H1 (cell line): ENCODE measurements at regions not wholly inside any gene's neighbourhood (a gene's known extent, or its start where the extent isn't known, plus 50 kb on each side); places are given as distances from the start of the nearest gene placed in this dataset.

Source experiments
- CTCF ChIA-PET: fragments of 300-600 bp; sonication (Branson Sonifier 250); formaldehyde crosslinking; loops from one replicate; lab custom pipeline; 2021; ENCODE audit not compliant: partially characterized antibody; lab: Charles Lee
- POLR2A ChIA-PET: fragments of 300-600 bp; sonication (Branson Sonifier 250); formaldehyde crosslinking; loops from one replicate; lab custom pipeline; 2021; ENCODE audit warnings: inconsistent platforms; ENCODE audit not compliant: partially characterized antibody; lab: Charles Lee
- DNase-seq, 2 experiments: peaks; one replicate each; pipeline versions ENCODE4 v3.0.0 to v3.0.0-alpha.2; 2010 to 2022; ENCODE audit warnings: low spot score in 2 of 2, low read depth in 1 of 2, mixed read lengths in 1 of 2
- FAIRE-seq: peaks from 2 replicates; lab custom pipeline; 2011; peaks lifted over from hg19 to GRCh38; lab: Jason Lieb, UNC
- H2AFZ ChIP-seq: 2 replicates; pipeline ENCODE4 v1.8.1; 2012; ENCODE audit warnings: low read length, inconsistent platforms
- H2AK5ac ChIP-seq: 2 replicates; pipeline ENCODE4 v1.6.1; 2013; ENCODE audit warnings: low read depth, low read length
- H2BK120ac ChIP-seq: replicated peaks from 2 replicates; pipeline ENCODE3; 2013; ENCODE audit warnings: low read depth, low read length, inconsistent platforms
- H2BK12ac ChIP-seq: 2 replicates; pipeline ENCODE4 v1.6.1; 2013; ENCODE audit warnings: low read depth, low read length
- H2BK15ac ChIP-seq: 2 replicates; pipeline ENCODE4 v1.6.1; 2013; ENCODE audit warnings: low read length
- H2BK20ac ChIP-seq: 2 replicates; pipeline ENCODE4 v1.6.1; 2013; ENCODE audit warnings: low read length
- H2BK5ac ChIP-seq: 2 replicates; pipeline ENCODE4 v1.6.1; 2013; ENCODE audit warnings: low read depth, low read length
- H3K14ac ChIP-seq: 2 replicates; pipeline ENCODE4 v1.6.1; 2013; ENCODE audit warnings: inconsistent platforms; ENCODE audit not compliant: insufficient read length
- H3K18ac ChIP-seq: 2 replicates; pipeline ENCODE4 v1.6.1; 2013; ENCODE audit warnings: low read length; ENCODE audit errors: extremely low read depth
- H3K23ac ChIP-seq: 2 replicates; pipeline ENCODE4 v1.6.1; 2013; ENCODE audit warnings: inconsistent platforms; ENCODE audit not compliant: insufficient read length
- H3K23me2 ChIP-seq: 2 replicates; pipeline ENCODE4 v1.6.1; 2013; ENCODE audit warnings: low read depth, low read length
- H3K27ac ChIP-seq: 2 replicates; pipeline ENCODE4 v1.6.1; 2011; ENCODE audit warnings: low read depth, low read length, inconsistent platforms
- H3K27me3 ChIP-seq, 4 experiments: replicated peaks in 1 of 4; 1 replicate in 1 of 4; 2 replicates in 3 of 4; pipeline versions ENCODE4 v1.6.1 to v1.8.1; 2011 to 2013; ENCODE audit warnings: low read length in 3 of 4, mild to moderate bottlenecking in 3 of 4, inconsistent platforms in 2 of 4, mixed read lengths in 2 of 4, moderate library complexity in 1 of 4; ENCODE audit not compliant: control insufficient read depth in 3 of 4, insufficient read depth in 3 of 4; ENCODE audit errors: extremely low read depth in 1 of 4
- H3K36me3 ChIP-seq, 4 experiments: 2 replicates each; pipeline versions ENCODE4 v1.6.1 to v1.8.1; 2011 to 2013; ENCODE audit warnings: mild to moderate bottlenecking in 4 of 4, low read length in 3 of 4, moderate library complexity in 2 of 4, control low read depth in 1 of 4, inconsistent platforms in 1 of 4; ENCODE audit not compliant: insufficient read depth in 4 of 4, control insufficient read depth in 2 of 4
- H3K4ac ChIP-seq: replicated peaks from 2 replicates; pipeline ENCODE3; 2013; ENCODE audit warnings: low read length, low read depth, mixed read lengths, inconsistent platforms; ENCODE audit not compliant: insufficient read length
- H3K4me1 ChIP-seq, 4 experiments: replicated peaks in 1 of 4; 1 replicate in 1 of 4; 2 replicates in 3 of 4; pipeline versions ENCODE4 v1.6.1 to v1.8.1; 2011 to 2013; ENCODE audit warnings: low read length in 3 of 4, inconsistent platforms in 2 of 4, mixed read lengths in 1 of 4; ENCODE audit not compliant: insufficient read depth in 4 of 4, control insufficient read depth in 3 of 4
- H3K4me2 ChIP-seq, 2 experiments: 2 replicates each; pipeline versions ENCODE4 v1.6.1 to v1.8.1; 2011 to 2013; ENCODE audit warnings: low read depth in 2 of 2, low read length in 2 of 2, control low read depth in 1 of 2, inconsistent platforms in 1 of 2, mild to moderate bottlenecking in 1 of 2; ENCODE audit not compliant: insufficient read depth in 1 of 2
- H3K4me3 ChIP-seq, 4 experiments: fragments of 200-600, 300-600 bp in 1 of 4; sonication (generic), shearing (Covaris generic), sonication (Bioruptor Twin) in 1 of 4; 2 replicates each; pipeline versions ENCODE4 v1.5.1 to v1.8.1; 2011 to 2016; ENCODE audit warnings: low read length in 4 of 4, low read depth in 3 of 4, control low read depth in 2 of 4, inconsistent platforms in 2 of 4, mild to moderate bottlenecking in 2 of 4, mixed read lengths in 1 of 4, moderate library complexity in 1 of 4; ENCODE audit not compliant: insufficient read depth in 2 of 4; ENCODE audit errors: extremely low read depth in 1 of 4
- H3K56ac ChIP-seq: replicated peaks from 2 replicates; pipeline ENCODE3; 2013; ENCODE audit warnings: low read depth, mild to moderate bottlenecking, mixed read lengths, low read length, inconsistent platforms; ENCODE audit not compliant: insufficient read length
- H3K79me1 ChIP-seq: 2 replicates; pipeline ENCODE4 v1.6.1; 2013; ENCODE audit warnings: low read depth, low read length, control low read depth
- H3K79me2 ChIP-seq, 2 experiments: 2 replicates each; pipeline versions ENCODE4 v1.6.1 to v1.8.1; 2012 to 2013; ENCODE audit warnings: low read length in 2 of 2, mild to moderate bottlenecking in 2 of 2, inconsistent platforms in 1 of 2; ENCODE audit not compliant: insufficient read depth in 2 of 2, control insufficient read depth in 1 of 2
- H3K9ac ChIP-seq, 4 experiments: replicated peaks in 1 of 4; 1 replicate in 1 of 4; 2 replicates in 3 of 4; pipeline versions ENCODE4 v1.6.1 to v1.8.1; 2011 to 2013; ENCODE audit warnings: low read depth in 3 of 4, low read length in 3 of 4, control low read depth in 2 of 4, mild to moderate bottlenecking in 2 of 4, moderate library complexity in 2 of 4, inconsistent platforms in 1 of 4; ENCODE audit errors: extremely low read depth in 1 of 4
- H3K9me3 ChIP-seq, 2 experiments: 2 replicates each; pipeline versions ENCODE4 v1.6.1 to v1.8.1; 2012 to 2013; ENCODE audit warnings: mild to moderate bottlenecking in 2 of 2, moderate library complexity in 2 of 2, control low read depth in 1 of 2, inconsistent platforms in 1 of 2, low read depth in 1 of 2, low read length in 1 of 2, mixed read lengths in 1 of 2; ENCODE audit not compliant: insufficient read depth in 2 of 2
- H4K20me1 ChIP-seq, 2 experiments: replicated peaks in 1 of 2; 2 replicates each; pipeline versions ENCODE3 to v1.8.1; 2011 to 2013; ENCODE audit warnings: inconsistent platforms in 2 of 2, low read length in 2 of 2, mild to moderate bottlenecking in 1 of 2; ENCODE audit not compliant: insufficient read depth in 2 of 2, control insufficient read depth in 1 of 2
- H4K5ac ChIP-seq: 2 replicates; pipeline ENCODE4 v1.6.1; 2013; ENCODE audit warnings: low read length, low read depth, mixed read lengths, inconsistent platforms; ENCODE audit not compliant: insufficient read length
- H4K8ac ChIP-seq: 2 replicates; pipeline ENCODE4 v1.8.0; 2013; ENCODE audit warnings: mild to moderate bottlenecking, moderate library complexity, low read length, inconsistent platforms; ENCODE audit not compliant: insufficient read depth; ENCODE audit errors: extremely low read depth
- H4K91ac ChIP-seq: replicated peaks from 2 replicates; pipeline ENCODE3; 2013; ENCODE audit warnings: low read length, mixed read lengths, inconsistent platforms; ENCODE audit not compliant: insufficient read length
- POLR2A ChIP-seq, 2 experiments: IDR thresholded peaks; 1 replicate in 1 of 2; 2 replicates in 1 of 2; pipeline ENCODE4 v1.6.1; 2011; ENCODE audit warnings: low read depth in 2 of 2, low read length in 2 of 2, mild to moderate bottlenecking in 2 of 2; ENCODE audit errors: control extremely low read depth in 1 of 2
- POU5F1 ChIP-seq: IDR thresholded peaks from 2 replicates; pipeline ENCODE4 v1.6.1; 2011; ENCODE audit warnings: low read depth, mild to moderate bottlenecking, low read length, moderate library complexity
- WGBS, 2 experiments: shearing (Covaris generic) in 1 of 2; methylation state at CpG; one replicate each; pipeline versions ENCODE4 v1.1.6 to v1.1.7; 2013 to 2015; ENCODE audit warnings: low lambda C conversion rate in 2 of 2, mixed read lengths in 2 of 2, inconsistent platforms in 1 of 2, low coverage in 1 of 2, missing lambda C conversion rate in 1 of 2; ENCODE audit not compliant: insufficient replicate concordance in 2 of 2, insufficient coverage in 1 of 2, insufficient read length in 1 of 2; ENCODE audit errors: extremely low coverage in 1 of 2, missing lambda C conversion rate in 1 of 2; 5-methylcytosine and 5-hydroxymethylcytosine counted together

GRCh38 chr16:24667244-24667764 is 62.1 kb upstream of the TNRC6A start:
- TF ChIP-seq POLR2A (IDR thresholded peaks at IDR 0.05; ENCODE audit: control extremely low read depth in 1 of 2, low read depth in 2 of 2, low read length in 2 of 2): no peak
- TF ChIP-seq POU5F1: no peak
- Histone ChIP-seq H2BK120ac (no peak overlapping the region), H3K79me1 (no peaks in the 10 kb centered on the region), H3K4me3 (no peak overlapping the region), H3K79me2 (no peaks in the 10 kb centered on the region), H3K27me3 (0 out of 7 replicates have a peak, but pooled peaks cover 0 to 2% (median 0%) of the 10 kb centered on the region in 4 experiments), H2BK15ac (no peak overlapping the region), H3K4me2 (no peak overlapping the region), H3K9ac (no peak overlapping the region), H2AFZ (no peak overlapping the region), H3K9me3 (no peaks in the 10 kb centered on the region), H2BK20ac (no peak overlapping the region), H3K36me3 (no peaks in the 10 kb centered on the region), H4K8ac (no peak overlapping the region), H3K27ac (no peak overlapping the region), H3K4me1 (peaks cover 0 to 7% (median 4%) of the 10 kb centered on the region in 4 experiments; a peak in 4 of 7 replicates), H3K56ac (no peak overlapping the region), H3K18ac (no peak overlapping the region), H3K4ac (no peak overlapping the region), H2AK5ac (no peak overlapping the region), H4K5ac (no peak overlapping the region), H3K23ac (no peak overlapping the region), H4K20me1 (peaks cover 0 to 1% of the 10 kb centered on the region in 2 experiments), H3K23me2 (no peaks in the 10 kb centered on the region; the same call in 1 of the 2 replicates), H2BK12ac (no peak overlapping the region), H4K91ac (no peak overlapping the region), H2BK5ac (no peak overlapping the region), H3K14ac (no peak overlapping the region)
- FAIRE-seq (no peak), DNase-seq (no peak)
- 92% methylated on average over 4 of the region's 4 CpGs; no CpG with 5 or more reads in 1 of the 2 experiments for WGBS, 2 experiments
- CTCF ChIA-PET: interaction anchor here (0.6 kb wide), 1 partner anchor 1485 kb away, joined by 3 read pairs; no protein-coding TSS in a partner anchor
- POLR2A ChIA-PET: no interaction called here
